Cardiac muscle cell (in vitro differentiated cells and primary cell): ENCODE measurements at regions not wholly inside any gene's neighbourhood (a gene's known extent, or its start where the extent isn't known, plus 50 kb on each side); places are given as distances from the start of the nearest gene placed in this dataset.

ENCODE experiments used
- DNase-seq, 2 donors: peaks; one replicate each; pipeline versions ENCODE4 v3.0.0 to v3.0.0-alpha.2; 2010 to 2017; ENCODE audit warnings: low read depth in 1 of 2, low spot score in 1 of 2
- H3K27ac ChIP-seq: fragments of 200-600 bp; sonication (generic); 2 replicates; pipeline ENCODE4 v1.5.1; 2016
- H3K27me3 ChIP-seq: fragments of 200-600 bp; sonication (generic); 2 replicates; pipeline ENCODE4 v1.6.0; 2016; ENCODE audit warnings: control low read depth
- H3K36me3 ChIP-seq: fragments of 200-600 bp; sonication (generic); 2 replicates; pipeline ENCODE4 v1.5.1; 2016; ENCODE audit warnings: control low read depth
- H3K4me1 ChIP-seq: fragments of 200-600 bp; sonication (generic); 2 replicates; pipeline ENCODE4 v1.8.1; 2017; ENCODE audit warnings: low read depth, mild to moderate bottlenecking, mixed run types
- H3K4me3 ChIP-seq: fragments of 200-600 bp; sonication (generic); 2 replicates; pipeline ENCODE4 v1.5.1; 2016; ENCODE audit warnings: mild to moderate bottlenecking
- H3K9me3 ChIP-seq: fragments of 200-600 bp; sonication (generic); 2 replicates; pipeline ENCODE4 v1.5.1; 2017; ENCODE audit warnings: low read depth, mild to moderate bottlenecking, control low read depth
- TF ChIP-seq, protein P1 (sequence below): IDR thresholded peaks from 2 replicates; pipeline ENCODE4 v1.5.1; 2012; ENCODE audit warnings: low read depth, mild to moderate bottlenecking, low read length

DNA sequence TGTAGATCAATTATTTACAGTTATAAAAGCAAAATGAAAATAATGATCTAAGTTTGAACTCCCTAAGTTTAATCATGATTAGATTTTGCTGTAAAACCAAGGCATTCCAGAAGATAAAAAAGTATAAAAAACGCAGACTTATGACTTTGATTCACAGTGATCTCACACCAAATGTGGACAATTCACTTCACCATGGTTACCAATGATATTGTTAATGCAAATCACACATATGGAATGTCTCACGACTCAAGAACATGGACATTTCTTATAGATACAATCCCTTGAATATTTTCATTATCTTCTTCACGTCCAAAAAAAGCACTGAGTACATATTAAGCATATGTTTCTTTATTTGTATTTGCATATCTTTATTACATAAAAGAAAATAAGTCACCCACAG is 1054.2 kb downstream of the NAALADL2 start:
- H3K9me3 ChIP-seq: no peaks in the 10 kb centered on the region
- TF ChIP-seq, protein P1, sequence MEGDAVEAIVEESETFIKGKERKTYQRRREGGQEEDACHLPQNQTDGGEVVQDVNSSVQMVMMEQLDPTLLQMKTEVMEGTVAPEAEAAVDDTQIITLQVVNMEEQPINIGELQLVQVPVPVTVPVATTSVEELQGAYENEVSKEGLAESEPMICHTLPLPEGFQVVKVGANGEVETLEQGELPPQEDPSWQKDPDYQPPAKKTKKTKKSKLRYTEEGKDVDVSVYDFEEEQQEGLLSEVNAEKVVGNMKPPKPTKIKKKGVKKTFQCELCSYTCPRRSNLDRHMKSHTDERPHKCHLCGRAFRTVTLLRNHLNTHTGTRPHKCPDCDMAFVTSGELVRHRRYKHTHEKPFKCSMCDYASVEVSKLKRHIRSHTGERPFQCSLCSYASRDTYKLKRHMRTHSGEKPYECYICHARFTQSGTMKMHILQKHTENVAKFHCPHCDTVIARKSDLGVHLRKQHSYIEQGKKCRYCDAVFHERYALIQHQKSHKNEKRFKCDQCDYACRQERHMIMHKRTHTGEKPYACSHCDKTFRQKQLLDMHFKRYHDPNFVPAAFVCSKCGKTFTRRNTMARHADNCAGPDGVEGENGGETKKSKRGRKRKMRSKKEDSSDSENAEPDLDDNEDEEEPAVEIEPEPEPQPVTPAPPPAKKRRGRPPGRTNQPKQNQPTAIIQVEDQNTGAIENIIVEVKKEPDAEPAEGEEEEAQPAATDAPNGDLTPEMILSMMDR: no peak
- no peaks in the 10 kb centered on the region for H3K36me3 ChIP-seq
- no peak overlapping the region for H3K27ac ChIP-seq
- H3K27me3 ChIP-seq: no peaks in the 10 kb centered on the region
- no peak overlapping the region for H3K4me3 ChIP-seq
- DNase-seq: no peak
- no peaks in the 10 kb centered on the region for H3K4me1 ChIP-seq

DNA sequence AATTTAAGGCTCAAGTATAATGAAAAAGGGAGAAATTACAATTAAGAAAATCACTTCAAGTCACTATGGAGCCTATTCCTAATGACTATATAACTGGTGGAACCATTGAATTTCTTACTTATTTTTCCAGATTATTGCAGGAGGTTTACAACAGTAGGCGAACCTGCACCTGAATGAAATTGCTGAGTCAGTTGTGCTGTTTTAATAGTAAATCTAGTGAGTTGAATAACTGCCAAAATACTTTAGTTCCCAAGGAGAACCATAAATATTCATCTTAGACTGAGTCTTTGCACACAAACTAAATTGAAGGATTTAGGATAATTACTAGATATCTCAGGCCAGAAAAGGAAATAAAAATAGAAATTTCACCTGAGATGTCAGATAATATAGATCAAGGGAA is 1052.8 kb downstream of the NAALADL2 start:
- Histone ChIP-seq H3K9me3 (no peaks in the 10 kb centered on the region), H3K4me3 (no peak overlapping the region), H3K27ac (no peak overlapping the region), H3K27me3 (no peaks in the 10 kb centered on the region), H3K36me3 (no peaks in the 10 kb centered on the region), H3K4me1 (no peaks in the 10 kb centered on the region)
- TF ChIP-seq, protein P1: no peak
- DNase-seq: no peak

DNA sequence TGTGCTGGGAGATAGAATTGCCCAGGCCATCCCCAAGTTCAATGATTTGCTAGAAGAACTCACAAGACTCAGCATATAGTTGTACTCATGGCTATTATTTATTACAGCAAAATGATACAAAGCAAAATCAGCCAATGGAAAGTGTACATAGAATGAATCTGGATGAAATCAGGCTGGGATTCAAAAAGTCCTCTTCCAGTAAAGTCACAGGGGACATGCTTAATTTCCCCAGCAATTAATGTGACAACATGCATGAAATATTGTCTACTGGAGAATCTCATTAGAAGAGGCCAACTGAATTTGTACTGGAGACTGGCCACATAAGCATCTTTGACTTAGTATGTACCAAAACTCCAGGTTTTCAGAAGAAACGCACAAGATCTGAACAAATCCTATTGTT is 1043.1 kb downstream of the NAALADL2 start:
- Histone ChIP-seq H3K27me3 (no peaks in the 10 kb centered on the region), H3K36me3 (no peaks in the 10 kb centered on the region), H3K4me3 (no peak overlapping the region), H3K27ac (no peak overlapping the region), H3K9me3 (no peaks in the 10 kb centered on the region), H3K4me1 (no peaks in the 10 kb centered on the region)
- DNase-seq: no peak
- TF ChIP-seq, protein P1: no peak

DNA sequence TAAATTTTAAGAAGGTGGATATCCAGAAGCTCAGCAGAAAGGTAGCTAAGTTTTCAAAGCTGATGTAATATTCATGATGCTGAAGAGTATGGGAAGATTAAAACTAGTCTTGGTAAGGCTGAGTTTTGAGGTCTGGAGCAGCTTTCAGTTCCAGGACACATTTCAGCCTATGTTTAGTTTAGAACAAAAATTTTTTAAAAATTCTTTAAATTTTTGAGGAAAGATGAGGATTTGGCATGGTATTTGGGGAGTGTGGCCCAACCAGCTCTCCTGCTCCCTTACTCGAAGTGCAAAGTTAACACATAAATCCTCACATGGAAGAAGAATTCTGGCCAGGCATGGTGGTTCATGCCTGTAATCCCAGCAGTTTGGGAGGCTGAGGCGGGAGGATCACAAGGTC is 1039.1 kb downstream of the NAALADL2 start:
- no peaks in the 10 kb centered on the region for H3K36me3 ChIP-seq
- no peaks in the 10 kb centered on the region for H3K9me3 ChIP-seq
- TF ChIP-seq, protein P1: no peak
- DNase-seq: no peak
- no peaks in the 10 kb centered on the region for H3K27me3 ChIP-seq
- H3K27ac ChIP-seq: no peak overlapping the region
- no peaks in the 10 kb centered on the region for H3K4me1 ChIP-seq
- H3K4me3 ChIP-seq: no peak overlapping the region

DNA sequence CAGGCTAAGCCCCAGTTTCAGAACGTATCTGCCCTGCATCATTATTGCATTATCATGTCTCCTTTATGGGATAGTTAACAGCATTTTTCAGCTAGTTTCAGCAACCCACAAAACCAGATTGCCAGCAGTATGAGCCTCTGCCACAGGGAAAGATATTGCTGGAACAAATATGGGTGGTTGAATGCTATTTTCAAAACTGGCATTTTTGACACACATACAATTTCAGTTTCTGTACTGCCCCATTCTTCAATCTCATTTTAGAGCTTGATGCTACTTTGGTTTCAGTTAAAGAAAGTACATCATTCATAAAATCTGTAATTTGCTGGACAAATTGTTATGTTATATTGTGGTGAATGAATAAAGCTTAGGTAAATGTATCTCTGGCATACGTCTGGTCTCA is 1037.5 kb downstream of the NAALADL2 start:
- no peak for DNase-seq
- TF ChIP-seq, protein P1: no peak
- Histone ChIP-seq H3K27ac (no peak overlapping the region), H3K36me3 (no peaks in the 10 kb centered on the region), H3K4me3 (no peak overlapping the region), H3K4me1 (no peaks in the 10 kb centered on the region), H3K9me3 (no peaks in the 10 kb centered on the region), H3K27me3 (no peaks in the 10 kb centered on the region)

DNA sequence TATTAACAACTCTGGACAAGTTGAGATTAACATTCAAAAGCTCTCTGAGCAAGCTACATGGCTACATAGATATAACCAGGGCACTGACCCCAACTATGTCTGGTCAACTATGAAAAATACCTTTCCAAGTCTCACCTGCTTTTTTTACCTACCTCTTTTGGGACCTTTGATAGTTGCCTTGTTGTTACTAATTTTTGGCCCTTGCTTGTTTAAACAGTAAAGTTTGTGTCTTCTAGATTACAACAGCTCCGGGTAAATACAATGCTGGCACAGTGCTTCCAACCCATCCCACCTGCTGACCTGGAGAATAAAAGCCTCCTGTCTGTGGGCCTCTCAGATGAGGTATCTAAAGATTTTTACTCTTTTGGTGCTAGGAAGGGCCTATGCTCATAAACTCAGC is 1036.6 kb downstream of the NAALADL2 start:
- Histone ChIP-seq H3K27ac (no peak overlapping the region), H3K4me3 (no peak overlapping the region), H3K4me1 (no peaks in the 10 kb centered on the region), H3K27me3 (no peaks in the 10 kb centered on the region), H3K9me3 (no peaks in the 10 kb centered on the region), H3K36me3 (no peaks in the 10 kb centered on the region)
- DNase-seq: no peak
- TF ChIP-seq, protein P1: no peak
